Inferior parietal cortex (tissue), 1 donor: ENCODE measurements at regions not wholly inside any gene's neighbourhood (a gene's known extent, or its start where the extent isn't known, plus 50 kb on each side); places are given as distances from the start of the nearest gene placed in this dataset.
"Not testable (repeated sequence)": the region's sequence is repeated elsewhere in the genome, so short reads cannot be mapped to it uniquely, and the experiment has no call there.

ENCODE experiments used
- DNase-seq: peaks from one replicate; pipeline ENCODE4 v3.0.0-alpha.2; 2016; ENCODE audit errors: extremely low spot score

DNA sequence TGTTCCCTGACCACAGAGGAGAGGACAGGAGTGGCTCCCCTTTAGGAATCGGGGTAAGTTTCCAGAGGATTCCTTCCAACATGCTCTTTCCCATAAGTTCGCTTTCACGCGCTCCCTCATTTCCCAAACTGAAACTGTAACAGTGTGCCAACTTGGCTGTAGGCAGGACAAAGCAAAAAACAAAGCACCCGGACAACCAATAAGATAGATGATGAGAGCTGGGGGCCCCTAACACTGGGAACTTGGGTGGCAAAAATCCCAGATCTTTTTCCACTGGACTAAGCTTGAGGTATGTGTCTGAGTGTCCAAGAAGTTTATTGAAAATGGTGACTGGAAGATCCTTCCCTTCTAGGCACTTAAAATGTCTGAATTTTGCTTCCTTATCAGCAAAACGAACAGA, 258.7 kb upstream of the IL12B start:
- DNase-seq, result no peak

DNA sequence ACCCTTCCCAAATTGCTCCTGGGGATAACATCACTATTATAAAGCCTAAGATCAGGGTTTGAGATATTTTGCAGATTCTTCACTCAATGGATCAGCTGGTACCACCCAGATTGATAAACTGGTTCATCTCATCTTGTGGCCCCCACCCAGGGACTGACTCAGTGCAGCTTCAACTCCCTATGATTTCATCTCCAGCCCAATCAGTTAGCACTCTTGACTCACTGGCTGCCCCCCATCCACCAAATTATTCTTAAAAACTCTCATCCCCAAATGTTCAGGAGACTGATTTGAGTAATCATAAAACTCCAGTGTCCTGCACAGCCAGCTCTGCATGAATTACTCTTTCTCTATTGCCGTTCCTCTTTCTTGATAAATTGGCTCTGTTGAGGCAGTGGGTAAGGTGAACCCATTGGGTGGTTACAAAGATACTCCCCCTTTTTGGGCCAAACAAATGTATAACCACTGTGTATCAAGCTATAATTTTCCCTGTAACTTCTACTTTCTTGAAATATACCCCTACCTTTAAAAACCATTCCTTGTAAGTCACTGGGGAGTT, 263.3 kb upstream of the IL12B start:
- DNase-seq, result no peak

DNA sequence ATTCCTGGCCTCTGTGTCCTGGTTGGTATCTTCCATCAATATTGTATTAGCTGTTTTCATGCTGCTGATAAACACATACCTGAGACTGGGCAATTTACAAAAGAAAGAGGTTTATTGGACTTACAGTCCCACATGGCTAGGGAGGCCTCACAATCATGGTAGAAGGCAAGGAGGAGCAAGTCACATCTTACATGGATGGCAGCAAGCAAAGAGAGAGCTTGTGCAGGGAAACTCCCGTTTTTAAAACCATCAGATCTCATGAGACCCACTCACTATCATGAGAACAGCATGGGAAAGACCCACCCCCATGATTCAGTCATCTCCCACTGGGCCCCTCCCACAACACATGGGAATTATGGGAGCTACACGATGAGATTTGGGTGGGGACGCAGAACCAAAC, 265.3 kb upstream of the IL12B start:
- DNase-seq, result not testable (repeated sequence)

DNA sequence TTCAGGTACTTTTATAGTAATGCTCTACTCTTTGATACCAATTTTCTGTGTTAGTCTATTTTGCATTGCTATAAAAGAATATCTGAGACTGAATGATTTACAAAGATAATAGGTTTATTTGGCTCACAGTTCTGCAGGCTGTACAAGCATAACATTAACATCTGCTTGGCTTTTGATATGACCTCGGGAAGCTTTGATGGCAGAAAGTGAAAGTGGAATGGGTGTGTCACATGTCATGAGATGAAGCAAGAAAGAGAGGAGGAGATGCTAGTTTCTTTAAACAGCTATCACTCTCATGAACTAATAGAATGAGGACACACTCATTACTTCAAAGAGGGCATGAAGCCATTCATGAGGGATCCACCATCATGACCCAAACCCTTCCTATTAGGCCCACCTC, 270.9 kb upstream of the IL12B start:
- no peak for DNase-seq

DNA sequence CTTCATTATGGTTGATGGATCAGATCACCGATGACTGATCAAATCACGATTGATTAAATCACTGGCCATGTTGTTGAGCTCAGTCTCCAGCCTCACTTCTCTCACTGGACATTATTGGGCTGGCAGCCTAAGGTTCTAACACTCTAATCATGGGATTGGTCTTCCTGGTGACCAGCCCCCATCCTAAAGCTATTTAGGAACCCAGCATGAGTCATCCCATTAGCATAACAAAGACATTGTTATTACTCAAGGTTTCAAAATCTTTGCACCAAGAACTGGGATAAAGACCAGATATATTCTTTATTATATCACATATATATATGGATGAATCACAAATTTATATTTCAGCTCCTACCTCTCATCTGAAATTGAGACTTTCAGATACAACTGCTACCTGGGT, 272.1 kb upstream of the IL12B start:
- no peak for DNase-seq

DNA sequence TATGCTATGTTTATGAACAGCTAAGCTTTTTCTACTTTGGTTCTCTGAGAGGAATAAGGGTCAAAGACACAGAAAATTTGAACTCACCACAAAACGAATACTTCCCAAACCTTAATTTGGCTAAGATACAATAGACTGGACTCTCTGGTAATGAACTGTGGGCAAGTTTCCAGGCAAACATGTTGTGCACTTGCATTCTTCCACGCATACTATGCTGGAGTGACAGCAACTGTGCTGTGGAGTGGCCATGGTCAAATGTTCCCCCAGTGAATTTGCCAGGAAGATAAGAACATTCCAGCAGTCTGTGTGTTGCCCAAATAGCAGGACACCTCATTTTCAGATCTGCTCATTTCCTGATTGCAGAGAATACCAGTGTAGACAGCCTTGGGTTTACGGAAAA, 275.3 kb upstream of the IL12B start:
- no peak for DNase-seq

GRCh38 chr5:159609359-159609758, 279.1 kb upstream of the IL12B start:
- no peak for DNase-seq

DNA sequence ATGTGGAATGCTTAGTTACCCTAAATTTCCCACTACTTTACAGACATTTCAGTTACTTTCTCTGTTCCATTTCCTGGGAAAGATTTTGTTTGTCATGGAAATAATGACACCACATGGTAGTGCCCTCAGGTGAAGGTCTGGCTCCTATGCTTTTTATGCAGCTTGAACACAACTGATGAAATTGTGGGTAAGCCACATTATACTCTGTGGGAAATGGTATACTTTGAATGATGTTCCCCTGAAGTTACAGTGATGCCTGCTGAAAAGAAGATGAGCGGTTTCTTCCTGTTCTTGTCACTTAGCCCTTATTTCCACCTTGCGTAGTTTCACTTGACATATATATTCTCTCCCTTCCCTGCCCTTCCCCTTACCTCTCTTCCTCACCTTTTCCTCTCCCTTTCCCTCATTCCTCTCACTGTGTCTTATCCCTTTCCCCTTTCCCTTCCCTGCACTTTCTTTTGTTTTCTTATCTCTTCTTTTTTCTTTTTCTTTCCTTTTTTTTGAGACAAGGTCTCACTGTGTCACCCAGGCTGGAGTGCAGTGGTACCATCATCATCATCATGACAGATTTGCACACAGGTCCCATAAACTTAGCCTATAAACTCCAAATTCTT, 280.8 kb upstream of the IL12B start:
- DNase-seq, result no peak

DNA sequence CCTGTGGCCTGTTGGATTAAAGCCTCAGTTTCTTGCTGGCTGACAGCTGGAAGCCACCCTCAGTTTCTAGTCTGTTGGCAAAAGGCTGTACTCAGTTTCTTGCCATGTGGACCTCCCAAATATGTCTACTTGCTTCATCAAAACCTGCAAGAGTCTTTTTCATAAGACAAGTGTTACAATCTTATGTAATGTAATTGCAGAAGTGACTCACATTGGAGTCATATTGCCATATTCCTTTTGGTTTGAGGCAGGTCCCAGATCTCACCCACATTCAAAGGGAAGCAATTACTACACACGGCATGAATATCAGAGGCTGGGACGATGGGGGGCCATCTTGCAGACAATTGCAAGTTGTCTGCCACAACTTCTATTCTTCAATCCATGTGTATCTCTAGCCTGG, 286.7 kb upstream of the IL12B start:
- DNase-seq, result peak; percentile 47

DNA sequence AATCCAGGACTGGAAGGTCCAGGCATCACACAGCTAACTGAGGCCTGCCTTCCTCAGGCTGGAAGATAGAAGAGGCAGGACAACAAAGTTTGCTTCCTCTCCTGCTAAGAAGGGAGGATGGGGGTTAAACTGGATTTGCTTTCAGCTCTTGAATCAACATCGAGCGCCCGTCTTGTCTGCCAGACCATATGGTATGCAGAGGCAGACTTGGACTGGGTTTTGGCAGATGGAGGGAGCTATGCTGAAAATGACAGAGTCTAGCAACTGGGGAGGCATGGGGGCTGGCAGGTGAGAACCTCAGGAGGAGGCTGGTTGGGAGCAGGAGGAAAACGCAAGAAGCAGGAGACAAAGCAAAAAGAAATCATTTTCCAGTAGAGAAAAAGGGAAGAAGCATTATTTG, 289.5 kb upstream of the IL12B start:
- DNase-seq, result peak; percentile 62

GRCh38 chr5:159620853-159621540, 290.7 kb upstream of the IL12B start:
- no peak for DNase-seq

DNA sequence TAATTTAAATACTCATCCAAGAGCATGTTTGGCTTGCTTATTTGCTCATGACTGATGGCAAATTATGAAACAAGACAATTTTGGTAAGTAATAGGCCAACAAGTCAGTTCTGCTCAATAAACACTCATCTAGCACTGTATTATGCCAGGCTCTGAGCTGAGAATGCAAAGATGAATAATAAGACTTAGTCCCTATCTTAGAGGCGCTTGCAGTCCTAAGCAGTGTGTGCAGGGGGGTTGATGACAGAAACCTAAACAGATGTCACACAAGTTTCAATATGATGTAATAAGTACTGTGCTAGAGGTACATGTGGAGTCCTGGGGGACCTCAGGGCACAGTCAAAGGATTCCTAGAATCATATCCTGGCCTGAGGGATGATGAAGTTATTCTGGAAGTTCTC, 287.6 kb upstream of the ADRA1B start:
- DNase-seq, result no peak

- no peak for DNase-seq
Measured at GRCh38 chr5:159629158-159629557, 287.1 kb upstream of the ADRA1B start.

DNA sequence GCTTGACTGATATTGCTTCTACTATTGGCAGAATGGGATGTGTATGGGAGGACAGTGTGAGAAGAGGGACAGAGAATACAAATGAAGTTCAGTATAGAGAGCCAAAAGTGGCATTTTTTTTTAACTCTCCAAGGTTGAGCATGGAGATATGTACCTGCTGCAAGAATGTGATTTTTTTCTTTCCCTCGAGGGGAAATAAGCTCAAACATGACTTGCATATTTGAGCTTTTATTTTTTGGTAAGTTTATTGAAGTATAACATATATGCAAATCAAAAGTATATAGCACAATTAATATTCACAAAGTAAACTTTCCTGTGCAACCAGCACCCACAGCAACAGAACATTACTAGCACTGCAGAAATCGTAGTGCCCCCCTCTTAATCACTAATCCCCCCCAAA, 285.7 kb upstream of the ADRA1B start:
- DNase-seq, result no peak

DNA sequence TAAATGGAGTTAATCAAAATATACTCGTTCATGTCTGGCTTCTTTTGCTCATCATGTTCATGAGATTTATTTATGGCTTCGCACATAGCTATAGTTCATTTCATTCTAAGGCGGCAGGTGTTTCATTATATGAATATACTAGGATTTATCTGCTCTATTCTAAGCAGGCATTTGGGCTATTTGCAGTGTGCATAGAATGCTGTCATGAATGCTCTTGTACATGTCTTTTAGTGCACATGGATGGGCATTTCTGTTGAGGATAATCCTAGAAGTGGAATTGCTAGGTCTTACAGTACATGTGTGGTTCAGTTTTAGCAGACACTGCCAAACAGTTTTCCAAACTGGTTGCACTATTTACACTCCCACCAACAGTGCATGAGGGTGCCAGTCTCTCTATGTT, 285.3 kb upstream of the ADRA1B start:
- no peak for DNase-seq

DNA sequence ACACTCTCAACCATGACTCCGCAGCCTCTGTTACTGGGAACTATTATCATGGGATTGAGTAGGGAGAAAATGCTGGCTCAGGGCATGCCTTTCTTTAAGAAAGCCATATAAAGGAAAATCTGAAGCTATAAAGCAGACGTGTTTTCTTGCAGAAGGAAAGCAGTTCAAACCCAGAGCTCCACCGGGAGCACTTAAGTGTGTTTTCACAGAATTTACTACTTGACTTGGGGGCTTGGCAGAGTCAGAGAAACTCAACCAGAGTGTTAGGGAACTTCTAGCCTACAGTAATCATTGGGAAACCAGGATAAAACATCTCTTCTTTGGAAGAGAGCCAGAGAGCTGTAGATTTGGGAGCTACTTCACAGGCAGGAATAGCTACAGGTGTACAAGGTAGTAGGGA, 283.4 kb upstream of the ADRA1B start:
- DNase-seq, result no peak

DNA sequence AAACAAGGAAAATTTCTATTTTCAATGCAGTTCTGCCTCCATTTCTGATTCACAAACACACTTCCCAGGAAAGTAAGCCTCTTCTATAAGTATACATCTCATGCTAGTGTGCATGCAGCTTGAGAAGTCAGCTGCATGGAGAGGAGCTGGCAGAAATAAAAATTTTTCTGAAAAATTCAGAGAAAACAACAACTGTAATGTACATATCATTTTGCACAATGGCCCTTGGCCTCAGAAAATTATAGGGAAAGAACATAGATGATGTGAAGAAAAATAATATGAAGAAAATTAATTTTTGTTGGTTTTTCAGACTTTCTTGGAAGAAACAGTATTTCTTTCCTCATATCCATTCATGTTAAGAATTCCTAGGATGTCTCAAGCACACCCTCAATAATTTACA, 277.8 kb upstream of the ADRA1B start:
- DNase-seq, result no peak

- no peak for DNase-seq
Measured at GRCh38 chr5:159638954-159639559, 277.2 kb upstream of the ADRA1B start.

DNA sequence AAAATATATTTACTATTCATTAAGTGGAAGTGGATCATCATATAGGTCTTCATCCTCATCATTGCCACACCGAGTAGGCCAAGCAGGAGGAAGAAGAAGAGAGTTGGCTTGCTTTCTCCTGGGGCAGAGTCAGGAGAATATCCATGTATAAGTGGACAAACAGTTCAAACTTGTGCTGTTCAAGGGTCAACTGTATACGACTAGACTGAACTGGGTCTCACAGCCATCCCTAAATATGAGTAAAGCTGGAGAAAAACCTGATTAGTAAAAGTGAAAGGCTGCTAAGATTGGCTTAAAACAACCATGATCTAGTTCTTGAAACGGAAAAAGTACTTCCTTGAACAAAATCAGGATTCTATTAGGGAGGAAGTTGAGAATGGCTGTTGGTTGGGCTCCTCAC, 276.7 kb upstream of the ADRA1B start:
- no peak for DNase-seq

DNA sequence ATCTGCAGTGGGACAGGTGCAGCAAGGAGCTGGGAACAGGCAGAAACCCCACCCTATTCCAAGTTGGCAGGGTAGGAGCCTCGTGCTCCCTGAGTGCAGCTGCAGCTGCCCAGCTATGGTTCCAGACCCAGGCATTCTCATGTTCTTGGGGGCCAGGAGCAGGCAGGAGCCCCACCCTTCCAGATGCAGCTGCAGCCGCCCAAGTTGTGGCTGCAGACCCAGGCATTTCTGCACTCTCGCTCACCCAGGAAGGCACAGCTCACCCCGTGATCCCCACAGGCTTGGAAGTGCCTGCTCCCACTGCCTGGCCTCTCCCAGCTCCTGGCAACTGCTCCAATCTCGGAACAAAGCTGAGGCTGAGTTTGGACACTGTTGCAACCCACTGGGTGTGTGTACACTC, 275.8 kb upstream of the ADRA1B start:
- DNase-seq, result no peak

GRCh38 chr5:159640921-159641320, 275.4 kb upstream of the ADRA1B start:
- no peak for DNase-seq

GRCh38 chr5:159641371-159642039, 274.8 kb upstream of the ADRA1B start:
- DNase-seq, result no peak

GRCh38 chr5:159642379-159642778, 273.9 kb upstream of the ADRA1B start:
- no peak for DNase-seq
